Activated CD4-positive, CD25-positive, alpha-beta regulatory T cell treated with anti-CD3 and anti-CD28 coated beads, Interleukin-2, amount 50 U/mL, for 16 hours (primary cell): ENCODE measurements at regions not wholly inside any gene's neighbourhood (a gene's known extent, or its start where the extent isn't known, plus 50 kb on each side); places are given as distances from the start of the nearest gene placed in this dataset.

ENCODE experiments used
- DNase-seq: peaks from one replicate; pipeline ENCODE4 v3.0.0-alpha.2; 2020; ENCODE audit warnings: low read depth, low spot score

- DNase-seq = no peak
These were observed 124.3 kb upstream of the GADD45A start for GRCh38 chr1:67560580-67561255.

GRCh38 chr1:67561704-67562113 is 123.3 kb upstream of the GADD45A start:
- DNase-seq = peak; percentile 69

- no peak for DNase-seq
These were observed 121.3 kb upstream of the GADD45A start for GRCh38 chr1:67563684-67564083.

- DNase-seq = no peak
These were observed 120.8 kb upstream of the GADD45A start for GRCh38 chr1:67564193-67564592.

GRCh38 chr1:67566803-67567377 is 118.1 kb upstream of the GADD45A start:
- no peak for DNase-seq

- DNase-seq = no peak
These were observed 114.4 kb upstream of the GADD45A start for GRCh38 chr1:67570486-67571143.

GRCh38 chr1:67571406-67571805 is 113.6 kb upstream of the GADD45A start:
- no peak for DNase-seq

- no peak for DNase-seq
These were observed 113.0 kb upstream of the GADD45A start for GRCh38 chr1:67571901-67572593.

GRCh38 chr1:67572594-67573221 is 112.3 kb upstream of the GADD45A start:
- no peak for DNase-seq

- no peak for DNase-seq
These were observed 111.6 kb upstream of the GADD45A start for GRCh38 chr1:67573311-67573872.

GRCh38 chr1:67574221-67574620 is 110.8 kb upstream of the GADD45A start:
- DNase-seq = no peak

GRCh38 chr1:67575861-67576260 is 109.1 kb upstream of the GADD45A start:
- DNase-seq = no peak

- DNase-seq = no peak
These were observed 108.5 kb upstream of the GADD45A start for GRCh38 chr1:67576474-67576873.

GRCh38 chr1:67577646-67578045 is 107.4 kb upstream of the GADD45A start:
- DNase-seq = no peak

- DNase-seq = no peak
These were observed 106.5 kb upstream of the GADD45A start for GRCh38 chr1:67578397-67579020.

GRCh38 chr1:67579623-67580394 is 105.2 kb upstream of the GADD45A start:
- DNase-seq = no peak

GRCh38 chr1:67580691-67581403 is 104.2 kb upstream of the GADD45A start:
- DNase-seq = no peak

GRCh38 chr1:67582625-67583461 is 102.2 kb upstream of the GADD45A start:
- no peak for DNase-seq

GRCh38 chr1:67583462-67583950 is 101.5 kb upstream of the GADD45A start:
- DNase-seq = no peak
